Lung (tissue), 11 donors: ENCODE measurements at regions not wholly inside any gene's neighbourhood (a gene's known extent, or its start where the extent isn't known, plus 50 kb on each side); places are given as distances from the start of the nearest gene placed in this dataset.

ENCODE experiments used
- ATAC-seq: fragments of 200-7000 bp; cut with Tn5 transposase; one replicate; pipeline ENCODE4 v1.9.1; 2020; ENCODE audit warnings: moderate number of reproducible peaks; ENCODE audit not compliant: insufficient read depth, low FRiP score
- DNase-seq, 3 donors: peaks; one replicate each; pipeline ENCODE4 v3.0.0-alpha.2; 2013 to 2017
- H3K27ac ChIP-seq, 2 donors: one replicate each; pipeline ENCODE4 v1.5.1; 2013; ENCODE audit warnings: mild to moderate bottlenecking in 2 of 2, moderate library complexity in 2 of 2, control low read depth in 1 of 2, inconsistent platforms in 1 of 2, low read depth in 1 of 2, low read length in 1 of 2
- H3K27me3 ChIP-seq, 3 donors: one replicate each; pipeline ENCODE4 v1.5.1; 2013; ENCODE audit warnings: low read length in 2 of 3; ENCODE audit not compliant: control insufficient read depth in 3 of 3, insufficient read depth in 3 of 3
- H3K36me3 ChIP-seq, 4 donors: one replicate each; pipeline ENCODE4 v1.5.1; 2013; ENCODE audit warnings: low read length in 4 of 4, mild to moderate bottlenecking in 1 of 4, moderate library complexity in 1 of 4; ENCODE audit not compliant: control insufficient read depth in 4 of 4, insufficient read depth in 4 of 4
- H3K4me1 ChIP-seq, 5 donors: one replicate each; pipeline ENCODE4 v1.5.1; 2013; ENCODE audit warnings: low read length in 5 of 5, mild to moderate bottlenecking in 2 of 5, moderate library complexity in 1 of 5; ENCODE audit not compliant: control insufficient read depth in 5 of 5, insufficient read depth in 5 of 5
- H3K4me3 ChIP-seq: one replicate; pipeline ENCODE4 v1.5.1; 2013; ENCODE audit warnings: mild to moderate bottlenecking, control low read depth, moderate library complexity
- H3K9ac ChIP-seq, 2 donors: one replicate each; pipeline ENCODE4 v1.5.1; 2013; ENCODE audit warnings: low read length in 2 of 2, control low read depth in 1 of 2; ENCODE audit not compliant: insufficient read depth in 1 of 2
- H3K9me3 ChIP-seq, 4 donors: one replicate each; pipeline ENCODE4 v1.5.1; 2013; ENCODE audit warnings: low read length in 3 of 4, mild to moderate bottlenecking in 1 of 4, moderate library complexity in 1 of 4; ENCODE audit not compliant: control insufficient read depth in 4 of 4, insufficient read depth in 3 of 4
- CTCF ChIP-seq: IDR thresholded peaks from 2 replicates; pipeline ENCODE4 v1.5.1; 2012; ENCODE audit warnings: mild to moderate bottlenecking; ENCODE audit errors: control extremely low read depth, extremely low read depth
- WGBS, 2 donors: extraction: QIAGEN DNeasy Blood & Tissue Kit; methylation state at CpG; one replicate each; pipeline ENCODE4 v1.1.7; 2013; 5-methylcytosine and 5-hydroxymethylcytosine counted together
- donor health status: control.
- donor health status: control.
- donor health status: Bipolar disorder and iron deficiency.
- donor health status: healthy.
- donor health status: DM: yes; HTN: yes; CAD: no.

GRCh38 chr1:109824349-109825115 is 60.8 kb upstream of the EPS8L3 start:
- H3K36me3 ChIP-seq: no peaks in the 10 kb centered on the region
- no peak for TF ChIP-seq CTCF
- peaks cover 0 to 34% (median 0%) of the 10 kb centered on the region in 5 donors for H3K4me1 ChIP-seq
- H3K4me3 ChIP-seq: no peak overlapping the region
- 83 to 91% methylated on average over 12 of the region's 12 CpGs for WGBS, 2 donors
- no peaks in the 10 kb centered on the region for H3K27me3 ChIP-seq
- no peaks in the 10 kb centered on the region for H3K9me3 ChIP-seq
- no peak overlapping the region for H3K9ac ChIP-seq
- H3K27ac ChIP-seq: peak overlapping the region in 1 of 2 donors; percentile 2
- no peak for ATAC-seq
- DNase-seq: no peak

- peak overlapping the region in 1 of 2 donors; percentile 30 for H3K27ac ChIP-seq
- H3K4me3 ChIP-seq: no peak overlapping the region
- WGBS, 2 donors: 75 to 88% methylated on average over 16 of the region's 16 CpGs
- H3K27me3 ChIP-seq: no peaks in the 10 kb centered on the region
- no peak for TF ChIP-seq CTCF
- no peaks in the 10 kb centered on the region for H3K9me3 ChIP-seq
- H3K4me1 ChIP-seq: peaks cover 0 to 39% (median 0%) of the 10 kb centered on the region in 5 donors
- no peaks in the 10 kb centered on the region for H3K36me3 ChIP-seq
- no peak for DNase-seq
- no peak overlapping the region for H3K9ac ChIP-seq
- peak; percentile 44 for ATAC-seq
Measured at GRCh38 chr1:109823543-109824348, 60.0 kb upstream of the EPS8L3 start.

GRCh38 chr1:109822749-109823542 is 59.2 kb upstream of the EPS8L3 start:
- no peak overlapping the region for H3K4me3 ChIP-seq
- WGBS, 2 donors: 91 to 92% methylated on average over 6 of the region's 6 CpGs
- no peak overlapping the region for H3K9ac ChIP-seq
- no peak for TF ChIP-seq CTCF
- ATAC-seq (no peak), DNase-seq (no peak)
- H3K4me1 ChIP-seq: peaks cover 0 to 43% (median 2%) of the 10 kb centered on the region in 5 donors
- no peaks in the 10 kb centered on the region for H3K9me3 ChIP-seq
- peak overlapping the region in 1 of 2 donors; percentile 6 for H3K27ac ChIP-seq
- H3K36me3 ChIP-seq: no peaks in the 10 kb centered on the region
- no peaks in the 10 kb centered on the region for H3K27me3 ChIP-seq
